A673 (cell line): ENCODE measurements at regions not wholly inside any gene's neighbourhood (a gene's known extent, or its start where the extent isn't known, plus 50 kb on each side); places are given as distances from the start of the nearest gene placed in this dataset.

Source experiments
- EZH2 ChIP-seq: fragments of 200-600 bp; sonication (generic); IDR thresholded peaks from 2 replicates; pipeline ENCODE4 v1.6.1; 2017; ENCODE audit warnings: borderline replicate concordance, low read depth, mild to moderate bottlenecking, mixed read lengths, antibody characterized with exemption, low read length; ENCODE audit not compliant: poor library complexity, severe bottlenecking
- TF ChIP-seq, protein P1 (sequence below): fragments of 300-800, 200-600 bp; sonication (generic); conservative IDR thresholded peaks from 2 replicates; pipeline ENCODE4 v1.5.1; 2017; ENCODE audit warnings: low read depth, mild to moderate bottlenecking, antibody characterized with exemption, low read length, moderate library complexity, mixed read lengths

GRCh38 chr5:26807231-26808199 lies 230.9 kb downstream of the CDH9 start:
- TF ChIP-seq, protein P1, sequence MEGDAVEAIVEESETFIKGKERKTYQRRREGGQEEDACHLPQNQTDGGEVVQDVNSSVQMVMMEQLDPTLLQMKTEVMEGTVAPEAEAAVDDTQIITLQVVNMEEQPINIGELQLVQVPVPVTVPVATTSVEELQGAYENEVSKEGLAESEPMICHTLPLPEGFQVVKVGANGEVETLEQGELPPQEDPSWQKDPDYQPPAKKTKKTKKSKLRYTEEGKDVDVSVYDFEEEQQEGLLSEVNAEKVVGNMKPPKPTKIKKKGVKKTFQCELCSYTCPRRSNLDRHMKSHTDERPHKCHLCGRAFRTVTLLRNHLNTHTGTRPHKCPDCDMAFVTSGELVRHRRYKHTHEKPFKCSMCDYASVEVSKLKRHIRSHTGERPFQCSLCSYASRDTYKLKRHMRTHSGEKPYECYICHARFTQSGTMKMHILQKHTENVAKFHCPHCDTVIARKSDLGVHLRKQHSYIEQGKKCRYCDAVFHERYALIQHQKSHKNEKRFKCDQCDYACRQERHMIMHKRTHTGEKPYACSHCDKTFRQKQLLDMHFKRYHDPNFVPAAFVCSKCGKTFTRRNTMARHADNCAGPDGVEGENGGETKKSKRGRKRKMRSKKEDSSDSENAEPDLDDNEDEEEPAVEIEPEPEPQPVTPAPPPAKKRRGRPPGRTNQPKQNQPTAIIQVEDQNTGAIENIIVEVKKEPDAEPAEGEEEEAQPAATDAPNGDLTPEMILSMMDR = no peak
- TF ChIP-seq EZH2 = no peak
